ENCODE measurements at regions not wholly inside any gene's neighbourhood (a gene's known extent, or its start where the extent isn't known, plus 50 kb on each side); places are given as distances from the start of the nearest gene placed in this dataset.
"Not testable (repeated sequence)": the region's sequence is repeated elsewhere in the genome, so short reads cannot be mapped to it uniquely, and the experiment has no call there.

GRCh38 chr2:595141-595815 is 81.9 kb downstream of the TMEM18 start:
- no peak for DNase-seq (ENCODE audit: low read depth, low spot score)

- DNase-seq (ENCODE audit: low read depth, low spot score): no peak
These were observed 82.8 kb downstream of the TMEM18 start for GRCh38 chr2:594297-594949.

GRCh38 chr2:593356-594026 is 83.7 kb downstream of the TMEM18 start:
- DNase-seq (ENCODE audit: low read depth, low spot score): no peak

- no peak for DNase-seq (ENCODE audit: low read depth, low spot score)
These were observed 84.5 kb downstream of the TMEM18 start for GRCh38 chr2:592737-593136.

GRCh38 chr2:590214-591175 is 86.7 kb downstream of the TMEM18 start:
- DNase-seq (ENCODE audit: low read depth, low spot score): no peak

GRCh38 chr2:589281-590130 is 87.7 kb downstream of the TMEM18 start:
- DNase-seq (ENCODE audit: low read depth, low spot score): no peak

GRCh38 chr2:588074-588645 is 89.0 kb downstream of the TMEM18 start:
- DNase-seq (ENCODE audit: low read depth, low spot score): no peak

- no peak for DNase-seq (ENCODE audit: low read depth, low spot score)
These were observed 89.9 kb downstream of the TMEM18 start for GRCh38 chr2:587087-587960.

GRCh38 chr2:586641-587076 is 90.5 kb downstream of the TMEM18 start:
- peak; percentile 59 for DNase-seq (ENCODE audit: low read depth, low spot score)

GRCh38 chr2:584863-585823 is 92.1 kb downstream of the TMEM18 start:
- peak; percentile 30 for DNase-seq (ENCODE audit: low read depth, low spot score)

- DNase-seq (ENCODE audit: low read depth, low spot score): no peak
These were observed 93.5 kb downstream of the TMEM18 start for GRCh38 chr2:583666-584065.

- no peak for DNase-seq (ENCODE audit: low read depth, low spot score)
These were observed 94.2 kb downstream of the TMEM18 start for GRCh38 chr2:582792-583528.

GRCh38 chr2:582289-582688 is 94.9 kb downstream of the TMEM18 start:
- not testable (repeated sequence) for DNase-seq (ENCODE audit: low read depth, low spot score)

GRCh38 chr2:579961-580360 is 97.2 kb downstream of the TMEM18 start:
- no peak for DNase-seq (ENCODE audit: low read depth, low spot score)

- no peak for DNase-seq (ENCODE audit: low read depth, low spot score)
These were observed 97.8 kb downstream of the TMEM18 start for GRCh38 chr2:579351-579886.

GRCh38 chr2:576292-576691 is 100.9 kb downstream of the TMEM18 start:
- no peak for DNase-seq (ENCODE audit: low read depth, low spot score)

- no peak for DNase-seq (ENCODE audit: low read depth, low spot score)
These were observed 101.4 kb downstream of the TMEM18 start for GRCh38 chr2:575727-576236.

Data from astrocyte of the hippocampus (primary cell).